ENCODE measurements at regions not wholly inside any gene's neighbourhood (a gene's known extent, or its start where the extent isn't known, plus 50 kb on each side); places are given as distances from the start of the nearest gene placed in this dataset.

- no peak for TF ChIP-seq POLR2AphosphoS5 (IDR thresholded peaks at IDR 0.05)
- no peak for TF ChIP-seq CTCF (IDR thresholded peaks at IDR 0.05)
Observed at GRCh38 chr5:116880150-116880549, 305.5 kb upstream of the SEMA6A start.
